IMR-90 (cell line): ENCODE measurements at regions not wholly inside any gene's neighbourhood (a gene's known extent, or its start where the extent isn't known, plus 50 kb on each side); places are given as distances from the start of the nearest gene placed in this dataset.
"Not testable (repeated sequence)": the region's sequence is repeated elsewhere in the genome, so short reads cannot be mapped to it uniquely, and the experiment has no call there.

Source experiments
- ATAC-seq: fragments of 200-7000 bp; cut with Tn5 transposase; 2 replicates; pipeline ENCODE4 v1.9.1; 2020; ENCODE audit warnings: low read depth, mild to moderate bottlenecking, moderate library complexity
- BruUV-seq: library from RNA; stranded (reverse); fragments of 400-500 nt; replicated peaks from 2 replicates; lab custom pipeline; 2021; lab: Mats Ljungman, UMichigan
- CTCF ChIA-PET: fragments of 300-600 bp; formaldehyde crosslinking; extraction: SDS; loops from one replicate; lab custom pipeline; 2021; ENCODE audit warnings: antibody characterized with exemption; lab: Yijun Ruan, JAX
- POLR2A ChIA-PET: fragments of 300-600 bp; sonication (Branson Sonifier 250); formaldehyde crosslinking; loops from one replicate; lab custom pipeline; 2022; ENCODE audit warnings: antibody characterized with exemption; ENCODE audit not compliant: unreplicated experiment; lab: Charles Lee
- DNase-seq: peaks from one replicate; pipeline ENCODE4 v3.0.0; 2013
- H2AFZ ChIP-seq: replicated peaks from 2 replicates; pipeline ENCODE3; 2013; ENCODE audit warnings: low read length, mild to moderate bottlenecking; ENCODE audit not compliant: poor library complexity
- H2AK5ac ChIP-seq: 2 replicates; pipeline ENCODE4 v1.6.1; 2013; ENCODE audit warnings: low read depth, low read length, inconsistent platforms
- H2AK9ac ChIP-seq: replicated peaks from 2 replicates; pipeline ENCODE3; 2013; ENCODE audit warnings: mild to moderate bottlenecking, low read depth, low read length, moderate library complexity; ENCODE audit not compliant: poor library complexity
- H2BK120ac ChIP-seq: 2 replicates; pipeline ENCODE4 v1.6.1; 2013; ENCODE audit warnings: low read depth, low read length, inconsistent platforms
- H2BK15ac ChIP-seq: 3 replicates; pipeline ENCODE4 v1.6.1; 2013; ENCODE audit warnings: low read depth, low read length, inconsistent platforms
- H2BK20ac ChIP-seq: 2 replicates; pipeline ENCODE4 v1.6.1; 2013; ENCODE audit warnings: low read depth, mild to moderate bottlenecking, inconsistent platforms, low read length, moderate library complexity
- H2BK5ac ChIP-seq: 2 replicates; pipeline ENCODE4 v1.6.1; 2013; ENCODE audit warnings: mild to moderate bottlenecking, low read depth, low read length, inconsistent platforms; ENCODE audit not compliant: poor library complexity, severe bottlenecking
- H3K14ac ChIP-seq: replicated peaks from 2 replicates; pipeline ENCODE4 v1.6.1; 2013; ENCODE audit warnings: low read depth, low read length, inconsistent platforms
- H3K18ac ChIP-seq: 2 replicates; pipeline ENCODE4 v1.6.1; 2013; ENCODE audit warnings: low read depth, low read length, control low read depth
- H3K23ac ChIP-seq: 2 replicates; pipeline ENCODE4 v1.6.1; 2013; ENCODE audit warnings: low read depth, low read length, inconsistent platforms
- H3K27ac ChIP-seq: 2 replicates; pipeline ENCODE4 v1.5.1; 2013; ENCODE audit warnings: mild to moderate bottlenecking, control low read depth, low read length; ENCODE audit not compliant: insufficient read depth
- H3K27me3 ChIP-seq: 2 replicates; pipeline ENCODE4 v1.6.1; 2013; ENCODE audit warnings: low read length; ENCODE audit not compliant: control insufficient read depth, insufficient read depth
- H3K36me3 ChIP-seq: 2 replicates; pipeline ENCODE4 v1.6.1; 2013; ENCODE audit warnings: low read length, mixed read lengths; ENCODE audit not compliant: control insufficient read depth, insufficient read depth
- H3K4ac ChIP-seq: 2 replicates; pipeline ENCODE4 v1.6.1; 2013; ENCODE audit warnings: low read depth, low read length, inconsistent platforms
- H3K4me1 ChIP-seq: 2 replicates; pipeline ENCODE4 v1.6.1; 2013; ENCODE audit warnings: low read length, mixed read lengths; ENCODE audit not compliant: control insufficient read depth, insufficient read depth
- H3K4me2 ChIP-seq: 2 replicates; pipeline ENCODE4 v1.6.1; 2013; ENCODE audit warnings: low read depth, mild to moderate bottlenecking, control low read depth, low read length, moderate library complexity
- H3K4me3 ChIP-seq: 2 replicates; pipeline ENCODE4 v1.5.1; 2013; ENCODE audit warnings: low read depth, mild to moderate bottlenecking, control low read depth, low read length, moderate library complexity; ENCODE audit not compliant: insufficient read depth
- H3K56ac ChIP-seq: 2 replicates; pipeline ENCODE4 v1.6.1; 2013; ENCODE audit warnings: low read length, inconsistent platforms; ENCODE audit not compliant: insufficient read depth; ENCODE audit errors: extremely low read depth
- H3K79me1 ChIP-seq, 2 experiments: 2 replicates each; pipeline ENCODE4 v1.6.1; 2013; ENCODE audit warnings: low read length in 2 of 2, inconsistent platforms in 1 of 2, low read depth in 1 of 2
- H3K9ac ChIP-seq: 2 replicates; pipeline ENCODE4 v1.6.1; 2013; ENCODE audit warnings: low read depth, low read length, control low read depth
- H3K9me1 ChIP-seq: 2 replicates; pipeline ENCODE4 v1.6.1; 2013; ENCODE audit warnings: low read length, inconsistent platforms; ENCODE audit not compliant: insufficient read depth
- H3K9me3 ChIP-seq: 2 replicates; pipeline ENCODE4 v1.6.1; 2013; ENCODE audit warnings: low read length; ENCODE audit not compliant: control insufficient read depth, insufficient read depth
- H4K20me1 ChIP-seq: 2 replicates; pipeline ENCODE4 v1.6.1; 2013; ENCODE audit warnings: low read length, inconsistent platforms; ENCODE audit not compliant: insufficient read depth
- H4K5ac ChIP-seq: 2 replicates; pipeline ENCODE4 v1.6.1; 2013; ENCODE audit warnings: mild to moderate bottlenecking, low read depth, low read length, control low read depth
- H4K8ac ChIP-seq, 2 experiments: 2 replicates each; pipeline ENCODE4 v1.6.1; 2013; ENCODE audit warnings: low read depth in 2 of 2, low read length in 2 of 2, control low read depth in 1 of 2, inconsistent platforms in 1 of 2
- H4K91ac ChIP-seq: 2 replicates; pipeline ENCODE4 v1.6.1; 2013; ENCODE audit warnings: low read depth, low read length, inconsistent platforms; ENCODE audit not compliant: insufficient read depth
- CEBPB ChIP-seq: IDR thresholded peaks from 2 replicates; pipeline ENCODE4 v1.6.1; 2012; ENCODE audit warnings: low read depth, low read length, improper control_type of control experiment
- NFE2L2 ChIP-seq: fragments of 150-350 bp; IDR thresholded peaks from 2 replicates; pipeline ENCODE4 v1.6.1; 2016; ENCODE audit warnings: low read depth, mild to moderate bottlenecking, low read length
- RFX5 ChIP-seq: IDR thresholded peaks from 2 replicates; pipeline ENCODE4 v1.8.0; 2012; ENCODE audit warnings: low read depth, mild to moderate bottlenecking, low read length, moderate library complexity
- SMC3 ChIP-seq: fragments of 150-350 bp; IDR thresholded peaks from 2 replicates; pipeline ENCODE4 v1.6.1; 2016; ENCODE audit warnings: low read depth, mild to moderate bottlenecking, antibody characterized with exemption, low read length, moderate library complexity
- WGBS, 2 experiments: methylation state at CpG; one replicate each; pipeline versions ENCODE4 v1.1.5 to v1.1.7; 2013; ENCODE audit warnings: missing lambda C conversion rate in 2 of 2; ENCODE audit not compliant: insufficient read length in 1 of 2; ENCODE audit errors: extremely low coverage in 2 of 2; 5-methylcytosine and 5-hydroxymethylcytosine counted together
- dilution Hi-C: fragments of 300-500 bp; cut with HindIII; formaldehyde crosslinking; loops from one replicate; pipeline ENCODE4 v1.14.3; 2018; ENCODE audit warnings: low sequenced_read_pairs; ENCODE audit not compliant: unreplicated experiment
- in situ Hi-C: fragments of 300-500 bp; cut with MboI; formaldehyde crosslinking; loops from 3 replicates; pipeline ENCODE4 v1.14.3; 2019; ENCODE audit warnings: low sequenced_read_pairs, inconsistent platforms, mixed read lengths
- intact Hi-C: fragments of 100-400 bp; cut with micrococcal nuclease; formaldehyde crosslinking; loops from 2 replicates; pipeline ENCODE4 v1.10.0; 2022

- no peaks in the 10 kb centered on the region for H4K20me1 ChIP-seq
- no peaks in the 10 kb centered on the region for H3K9me1 ChIP-seq
- intact Hi-C loops (no loop called here), in situ Hi-C loops (no loop called here), dilution Hi-C loops (no loop called here)
- no peak overlapping the region for H3K9ac ChIP-seq
- BruUV-seq: no TSS peak
- ChIA-PET POLR2A (no interaction called here), CTCF (no interaction called here)
- no peak for TF ChIP-seq NFE2L2
- TF ChIP-seq CEBPB: no peak
- TF ChIP-seq SMC3: no peak
- no peak for TF ChIP-seq RFX5
- H3K56ac ChIP-seq: no peak overlapping the region
- H2BK20ac ChIP-seq: no peak overlapping the region
- H3K4me1 ChIP-seq: no peaks in the 10 kb centered on the region
- H2AK9ac ChIP-seq: no peak overlapping the region
- no peak overlapping the region for H3K18ac ChIP-seq
- H3K9me3 ChIP-seq: peaks cover 9% of the 10 kb centered on the region; the same call in 1 of the 2 replicates
- no peak overlapping the region for H2BK120ac ChIP-seq
- no peak overlapping the region for H4K91ac ChIP-seq
- no peaks in the 10 kb centered on the region for H3K27me3 ChIP-seq
- H3K79me1 ChIP-seq: no peaks in the 10 kb centered on the region
- WGBS, 2 experiments: 80% methylated on average over 1 of the region's 5 CpGs; no CpG with 5 or more reads in 1 of the 2 experiments
- H2AK5ac ChIP-seq: no peak overlapping the region
- DNase-seq: no peak
- ATAC-seq: no peak
- H3K36me3 ChIP-seq: no peaks in the 10 kb centered on the region
- no peak overlapping the region for H4K5ac ChIP-seq
- no peak overlapping the region for H4K8ac ChIP-seq
- no peak overlapping the region for H3K4me3 ChIP-seq
- H3K14ac ChIP-seq: no peak overlapping the region
- H2BK5ac ChIP-seq: no peak overlapping the region
- no peak overlapping the region for H2BK15ac ChIP-seq
- no peak overlapping the region for H3K4ac ChIP-seq
- no peak overlapping the region for H2AFZ ChIP-seq
- no peak overlapping the region for H3K4me2 ChIP-seq
- H3K27ac ChIP-seq: no peak overlapping the region
- no peak overlapping the region for H3K23ac ChIP-seq
These were observed 94.5 kb upstream of the MXRA5 start for GRCh38 chrX:3440981-3441380.

GRCh38 chrX:3435916-3436315 is 89.5 kb upstream of the MXRA5 start:
- H2AFZ ChIP-seq, H4K8ac ChIP-seq, intact Hi-C loops, H4K5ac ChIP-seq, DNase-seq, H4K91ac ChIP-seq, H2BK120ac ChIP-seq, H2AK5ac ChIP-seq, H2BK5ac ChIP-seq, H2BK15ac ChIP-seq, H2AK9ac ChIP-seq, dilution Hi-C loops, H3K9me1 ChIP-seq, ATAC-seq, BruUV-seq, H3K56ac ChIP-seq, H3K36me3 ChIP-seq, POLR2A ChIA-PET, H3K79me1 ChIP-seq, H3K27me3 ChIP-seq, H3K18ac ChIP-seq, H3K4ac ChIP-seq, CTCF ChIA-PET, H3K14ac ChIP-seq, H3K9me3 ChIP-seq, H3K4me1 ChIP-seq, H3K27ac ChIP-seq, in situ Hi-C loops, H2BK20ac ChIP-seq, H3K4me2 ChIP-seq, H3K4me3 ChIP-seq, H3K23ac ChIP-seq, H3K9ac ChIP-seq, H4K20me1 ChIP-seq: not testable (repeated sequence)
- WGBS, 2 experiments: 91% methylated on average over 7 of the region's 25 CpGs; no CpG with 5 or more reads in 1 of the 2 experiments
